Keratinocyte (primary cell): ENCODE measurements at regions not wholly inside any gene's neighbourhood (a gene's known extent, or its start where the extent isn't known, plus 50 kb on each side); places are given as distances from the start of the nearest gene placed in this dataset.

Experiments
- DNase-seq: peaks from one replicate; pipeline ENCODE4 v3.0.0-alpha.2; 2011; ENCODE audit warnings: low read depth, missing footprints, low spot score
- FAIRE-seq: peaks from 2 replicates; lab custom pipeline; 2011; peaks lifted over from hg19 to GRCh38; lab: Jason Lieb, UNC
- H2AFZ ChIP-seq: 2 replicates; pipeline ENCODE4 v1.6.0; 2012; ENCODE audit warnings: low read length, control low read depth, inconsistent platforms; ENCODE audit not compliant: control insufficient read depth
- H3K27ac ChIP-seq: 2 replicates; pipeline ENCODE4 v1.5.1; 2011; ENCODE audit warnings: low read length; ENCODE audit not compliant: control insufficient read depth, insufficient read depth
- H3K27me3 ChIP-seq: 3 replicates; pipeline ENCODE4 v1.6.0; 2011; ENCODE audit warnings: low read length; ENCODE audit not compliant: control insufficient read depth, insufficient read depth; ENCODE audit errors: extremely low read depth
- H3K36me3 ChIP-seq, 2 experiments: 2 replicates in 1 of 2; 3 replicates in 1 of 2; pipeline ENCODE4 v1.5.1; 2011; ENCODE audit warnings: low read length in 2 of 2, mild to moderate bottlenecking in 1 of 2; ENCODE audit not compliant: control insufficient read depth in 2 of 2, insufficient read depth in 2 of 2; ENCODE audit errors: extremely low read depth in 1 of 2
- H3K4me1 ChIP-seq: 3 replicates; pipeline ENCODE4 v1.5.1; 2011; ENCODE audit warnings: low read length; ENCODE audit not compliant: control insufficient read depth, insufficient read depth; ENCODE audit errors: extremely low read depth
- H3K4me2 ChIP-seq: 3 replicates; pipeline ENCODE4 v1.6.0; 2011; ENCODE audit warnings: low read depth, low read length; ENCODE audit not compliant: control insufficient read depth, insufficient read depth; ENCODE audit errors: extremely low read depth
- H3K4me3 ChIP-seq, 3 experiments: fragments of 200-600 bp in 1 of 3; sonication (generic) in 1 of 3; 2 replicates in 2 of 3; 3 replicates in 1 of 3; pipeline ENCODE4 v1.5.1; 2011 to 2016; ENCODE audit warnings: low read length in 3 of 3, mild to moderate bottlenecking in 3 of 3, control low read depth in 2 of 3, inconsistent platforms in 1 of 3, low read depth in 1 of 3, mixed read lengths in 1 of 3, mixed run types in 1 of 3, moderate library complexity in 1 of 3; ENCODE audit not compliant: control insufficient read depth in 2 of 3, insufficient read depth in 2 of 3; ENCODE audit errors: extremely low read depth in 1 of 3
- H3K79me2 ChIP-seq: 2 replicates; pipeline ENCODE4 v1.6.0; 2012; ENCODE audit warnings: low read length; ENCODE audit not compliant: control insufficient read depth, insufficient read depth
- H3K9ac ChIP-seq: 3 replicates; pipeline ENCODE4 v1.6.0; 2011; ENCODE audit warnings: low read length; ENCODE audit not compliant: control insufficient read depth, insufficient read depth; ENCODE audit errors: extremely low read depth
- H3K9me1 ChIP-seq: 3 replicates; pipeline ENCODE4 v1.6.0; 2011; ENCODE audit warnings: low read length; ENCODE audit not compliant: control insufficient read depth, insufficient read depth; ENCODE audit errors: extremely low read depth
- H3K9me3 ChIP-seq: 2 replicates; pipeline ENCODE4 v1.5.1; 2012; ENCODE audit warnings: low read depth, low read length; ENCODE audit not compliant: control insufficient read depth
- H4K20me1 ChIP-seq: 3 replicates; pipeline ENCODE4 v1.6.0; 2011; ENCODE audit warnings: low read length; ENCODE audit not compliant: control insufficient read depth, insufficient read depth; ENCODE audit errors: extremely low read depth
- CTCF ChIP-seq, 3 experiments: IDR thresholded peaks in 1 of 3; conservative IDR thresholded peaks in 1 of 3; optimal IDR thresholded peaks in 1 of 3; 2 replicates in 2 of 3; 3 replicates in 1 of 3; pipeline versions ENCODE3 to v1.5.1; 2011; ENCODE audit warnings: low read length in 3 of 3, mild to moderate bottlenecking in 3 of 3, moderate library complexity in 2 of 3, control low read depth in 1 of 3, inconsistent platforms in 1 of 3; ENCODE audit not compliant: insufficient read depth in 2 of 3; ENCODE audit errors: extremely low read depth in 1 of 3
- EZH2 ChIP-seq: IDR thresholded peaks from one replicate; pipeline ENCODE4 v1.6.1; 2012; ENCODE audit warnings: inconsistent platforms, mild to moderate bottlenecking, low read length, moderate library complexity
- dilution Hi-C: fragments of 300-500 bp; cut with MboI; formaldehyde crosslinking; loops from one replicate; pipeline ENCODE4 v1.7.0; 2020; ENCODE audit warnings: low sequenced_read_pairs; ENCODE audit not compliant: extremely low pct_ligation_motif_present

DNA sequence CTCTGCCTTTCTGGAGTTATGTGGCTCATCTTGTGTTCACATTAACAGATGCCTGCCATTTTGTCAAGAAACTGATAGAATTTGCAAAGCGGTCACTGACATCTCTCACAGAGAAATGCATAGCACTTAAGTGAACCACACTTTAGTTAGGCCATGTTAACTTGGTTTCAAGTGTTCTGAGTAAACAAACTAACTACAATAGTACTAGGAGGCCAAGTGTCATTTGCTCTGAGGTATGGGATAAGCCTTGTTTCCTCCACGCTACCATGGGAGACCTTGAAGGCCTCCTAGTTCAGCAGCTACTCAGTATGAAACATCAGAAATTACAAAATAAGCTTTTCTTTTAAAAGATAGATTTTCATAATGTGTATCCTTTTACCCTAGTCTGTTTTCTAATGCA, 143.5 kb upstream of the MARCKS start:
- H3K27me3 ChIP-seq, result no peaks in the 10 kb centered on the region
- FAIRE-seq (no peak), DNase-seq (no peak)
- no peak overlapping the region for H3K4me3 ChIP-seq
- H3K9me3 ChIP-seq, result no peaks in the 10 kb centered on the region
- H3K9ac ChIP-seq, result no peak overlapping the region
- no peak overlapping the region for H3K27ac ChIP-seq
- H3K36me3 ChIP-seq, result no peaks in the 10 kb centered on the region
- H2AFZ ChIP-seq, result no peak overlapping the region
- no peaks in the 10 kb centered on the region for H3K9me1 ChIP-seq
- H3K4me1 ChIP-seq, result no peaks in the 10 kb centered on the region
- TF ChIP-seq EZH2, result no peak
- no peak for TF ChIP-seq CTCF (optimal IDR thresholded peaks at IDR 0.05 in 1 of 3, IDR thresholded peaks at IDR 0.05 in 1 of 3, conservative IDR thresholded peaks at IDR 0.05 in 1 of 3; ENCODE audit: extremely low read depth in 1 of 3, insufficient read depth in 2 of 3, low read length in 3 of 3)
- H4K20me1 ChIP-seq, result no peaks in the 10 kb centered on the region
- H3K79me2 ChIP-seq, result no peaks in the 10 kb centered on the region
- H3K4me2 ChIP-seq, result no peak overlapping the region
- dilution Hi-C loops, result no loop called here

DNA sequence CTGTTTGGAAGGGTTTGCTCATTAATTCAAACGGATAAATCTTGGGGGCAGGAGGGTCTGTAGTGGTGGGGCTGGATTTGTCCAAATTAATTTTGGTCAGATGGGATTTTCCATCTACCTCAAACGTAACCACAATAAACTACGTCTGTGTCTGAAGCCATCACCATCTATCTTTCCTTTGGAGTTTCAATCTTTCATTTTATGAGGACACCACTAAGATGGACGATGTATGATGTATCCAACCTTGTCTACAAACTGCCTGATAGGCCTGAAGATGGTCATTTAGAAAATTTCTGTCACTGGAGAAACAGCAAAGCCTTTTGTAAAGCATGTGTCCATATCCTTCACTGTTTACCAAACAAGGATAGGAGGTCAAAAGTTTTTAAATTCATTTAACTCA, 138.6 kb upstream of the MARCKS start:
- no peaks in the 10 kb centered on the region for H3K9me3 ChIP-seq
- TF ChIP-seq EZH2 (no peak), CTCF (optimal IDR thresholded peaks at IDR 0.05 in 1 of 3, IDR thresholded peaks at IDR 0.05 in 1 of 3, conservative IDR thresholded peaks at IDR 0.05 in 1 of 3; ENCODE audit: extremely low read depth in 1 of 3, insufficient read depth in 2 of 3, low read length in 3 of 3) (no peak)
- H3K4me3 ChIP-seq, result no peak overlapping the region
- no peak for FAIRE-seq
- no peak overlapping the region for H3K9ac ChIP-seq
- H3K36me3 ChIP-seq, result no peaks in the 10 kb centered on the region
- no peaks in the 10 kb centered on the region for H3K9me1 ChIP-seq
- H3K27ac ChIP-seq, result no peak overlapping the region
- no peak overlapping the region for H3K4me2 ChIP-seq
- H3K4me1 ChIP-seq, result no peaks in the 10 kb centered on the region
- H4K20me1 ChIP-seq, result no peaks in the 10 kb centered on the region
- H3K79me2 ChIP-seq, result no peaks in the 10 kb centered on the region
- no peaks in the 10 kb centered on the region for H3K27me3 ChIP-seq
- dilution Hi-C loops, result no loop called here
- H2AFZ ChIP-seq, result no peak overlapping the region
- DNase-seq, result no peak
